ENCODE measurements at regions not wholly inside any gene's neighbourhood (a gene's known extent, or its start where the extent isn't known, plus 50 kb on each side); places are given as distances from the start of the nearest gene placed in this dataset.
"Not testable (repeated sequence)": the region's sequence is repeated elsewhere in the genome, so short reads cannot be mapped to it uniquely, and the experiment has no call there.

GRCh38 chr4:107363125-107363524 is 327.0 kb upstream of the DKK2 start:
- H3K4me1 ChIP-seq (ENCODE audit: control insufficient read depth in 2 of 2, insufficient read depth in 2 of 2, low read length in 2 of 2) = no peaks in the 10 kb centered on the region
- H3K27ac ChIP-seq (ENCODE audit: low read depth in 1 of 2, low read length in 1 of 2) = no peak overlapping the region
- no peaks in the 10 kb centered on the region for H3K27me3 ChIP-seq (ENCODE audit: control insufficient read depth in 2 of 2, insufficient read depth in 1 of 2, low read length in 1 of 2)
- H3K9me3 ChIP-seq (ENCODE audit: control insufficient read depth in 2 of 2, insufficient read depth in 1 of 2, low read length in 1 of 2) = no peaks in the 10 kb centered on the region
- WGBS = 98% methylated on average over 2 of the region's 2 CpGs
- H3K4me3 ChIP-seq (ENCODE audit: low read length in 2 of 2) = no peak overlapping the region
- no peak for DNase-seq (ENCODE audit: low read depth in 6 of 9, low spot score in 9 of 9)
- no peaks in the 10 kb centered on the region for H3K36me3 ChIP-seq (ENCODE audit: control insufficient read depth in 2 of 2, insufficient read depth in 2 of 2, low read length in 1 of 2)

- no peaks in the 10 kb centered on the region for H3K4me1 ChIP-seq (ENCODE audit: control insufficient read depth in 2 of 2, insufficient read depth in 2 of 2, low read length in 2 of 2)
- WGBS = 93% methylated on average over 1 of the region's 1 CpG
- DNase-seq (ENCODE audit: low read depth in 6 of 9, low spot score in 9 of 9) = no peak
- no peaks in the 10 kb centered on the region for H3K27me3 ChIP-seq (ENCODE audit: control insufficient read depth in 2 of 2, insufficient read depth in 1 of 2, low read length in 1 of 2)
- no peaks in the 10 kb centered on the region for H3K36me3 ChIP-seq (ENCODE audit: control insufficient read depth in 2 of 2, insufficient read depth in 2 of 2, low read length in 1 of 2)
- no peak overlapping the region for H3K4me3 ChIP-seq (ENCODE audit: low read length in 2 of 2)
- H3K9me3 ChIP-seq (ENCODE audit: control insufficient read depth in 2 of 2, insufficient read depth in 1 of 2, low read length in 1 of 2) = no peaks in the 10 kb centered on the region
- H3K27ac ChIP-seq (ENCODE audit: low read depth in 1 of 2, low read length in 1 of 2) = no peak overlapping the region
Measured at GRCh38 chr4:107359208-107359607, 323.1 kb upstream of the DKK2 start.

- H3K36me3 ChIP-seq (ENCODE audit: control insufficient read depth in 2 of 2, insufficient read depth in 2 of 2, low read length in 1 of 2); DNase-seq (ENCODE audit: low read depth in 6 of 9, low spot score in 9 of 9); H3K27ac ChIP-seq (ENCODE audit: low read depth in 1 of 2, low read length in 1 of 2); H3K27me3 ChIP-seq (ENCODE audit: control insufficient read depth in 2 of 2, insufficient read depth in 1 of 2, low read length in 1 of 2); H3K4me1 ChIP-seq (ENCODE audit: control insufficient read depth in 2 of 2, insufficient read depth in 2 of 2, low read length in 2 of 2); H3K4me3 ChIP-seq (ENCODE audit: low read length in 2 of 2); H3K9me3 ChIP-seq (ENCODE audit: control insufficient read depth in 2 of 2, insufficient read depth in 1 of 2, low read length in 1 of 2): not testable (repeated sequence)
- 83% methylated on average over 11 of the region's 11 CpGs for WGBS
Measured at GRCh38 chr4:107354304-107354703, 318.2 kb upstream of the DKK2 start.

DNA sequence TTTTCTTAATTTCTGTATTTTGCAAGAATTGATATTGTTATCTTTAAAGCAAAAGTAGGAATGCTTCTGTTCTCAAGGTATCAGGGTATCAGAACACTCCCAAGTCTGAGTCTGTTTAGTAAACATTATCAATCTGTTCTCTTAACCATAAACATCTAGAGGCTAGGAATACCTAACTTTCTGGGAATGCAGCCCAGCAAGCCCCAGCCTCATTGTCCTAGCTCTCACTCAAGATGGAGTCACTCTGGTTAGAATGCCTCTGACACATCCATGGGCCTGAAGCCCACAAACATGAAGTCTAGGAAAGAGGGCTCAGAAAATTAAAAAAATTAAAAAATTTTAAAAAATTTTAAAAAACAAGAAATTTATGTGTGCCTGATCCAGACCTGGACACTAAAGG is 315.1 kb upstream of the DKK2 start:
- Histone ChIP-seq H3K4me1 (ENCODE audit: control insufficient read depth in 2 of 2, insufficient read depth in 2 of 2, low read length in 2 of 2) (no peaks in the 10 kb centered on the region), H3K4me3 (ENCODE audit: low read length in 2 of 2) (no peak overlapping the region), H3K27me3 (ENCODE audit: control insufficient read depth in 2 of 2, insufficient read depth in 1 of 2, low read length in 1 of 2) (no peaks in the 10 kb centered on the region), H3K27ac (ENCODE audit: low read depth in 1 of 2, low read length in 1 of 2) (no peak overlapping the region), H3K36me3 (ENCODE audit: control insufficient read depth in 2 of 2, insufficient read depth in 2 of 2, low read length in 1 of 2) (no peaks in the 10 kb centered on the region), H3K9me3 (ENCODE audit: control insufficient read depth in 2 of 2, insufficient read depth in 1 of 2, low read length in 1 of 2) (no peaks in the 10 kb centered on the region)
- no peak for DNase-seq (ENCODE audit: low read depth in 6 of 9, low spot score in 9 of 9)

- no peaks in the 10 kb centered on the region for H3K4me1 ChIP-seq (ENCODE audit: control insufficient read depth in 2 of 2, insufficient read depth in 2 of 2, low read length in 2 of 2)
- H3K27ac ChIP-seq (ENCODE audit: low read depth in 1 of 2, low read length in 1 of 2) = no peak overlapping the region
- no peaks in the 10 kb centered on the region for H3K36me3 ChIP-seq (ENCODE audit: control insufficient read depth in 2 of 2, insufficient read depth in 2 of 2, low read length in 1 of 2)
- DNase-seq (ENCODE audit: low read depth in 6 of 9, low spot score in 9 of 9) = no peak
- H3K9me3 ChIP-seq (ENCODE audit: control insufficient read depth in 2 of 2, insufficient read depth in 1 of 2, low read length in 1 of 2) = no peaks in the 10 kb centered on the region
- H3K4me3 ChIP-seq (ENCODE audit: low read length in 2 of 2) = no peak overlapping the region
- no peaks in the 10 kb centered on the region for H3K27me3 ChIP-seq (ENCODE audit: control insufficient read depth in 2 of 2, insufficient read depth in 1 of 2, low read length in 1 of 2)
Measured at GRCh38 chr4:107349732-107350131, 313.6 kb upstream of the DKK2 start.

GRCh38 chr4:107349266-107349665 is 313.2 kb upstream of the DKK2 start:
- H3K4me1 ChIP-seq (ENCODE audit: control insufficient read depth in 2 of 2, insufficient read depth in 2 of 2, low read length in 2 of 2) = no peaks in the 10 kb centered on the region
- no peak overlapping the region for H3K27ac ChIP-seq (ENCODE audit: low read depth in 1 of 2, low read length in 1 of 2)
- no peaks in the 10 kb centered on the region for H3K36me3 ChIP-seq (ENCODE audit: control insufficient read depth in 2 of 2, insufficient read depth in 2 of 2, low read length in 1 of 2)
- WGBS = 70% methylated on average over 1 of the region's 1 CpG
- H3K27me3 ChIP-seq (ENCODE audit: control insufficient read depth in 2 of 2, insufficient read depth in 1 of 2, low read length in 1 of 2) = no peaks in the 10 kb centered on the region
- no peaks in the 10 kb centered on the region for H3K9me3 ChIP-seq (ENCODE audit: control insufficient read depth in 2 of 2, insufficient read depth in 1 of 2, low read length in 1 of 2)
- no peak overlapping the region for H3K4me3 ChIP-seq (ENCODE audit: low read length in 2 of 2)
- DNase-seq (ENCODE audit: low read depth in 6 of 9, low spot score in 9 of 9) = no peak

GRCh38 chr4:107348188-107349050 is 312.3 kb upstream of the DKK2 start:
- Histone ChIP-seq H3K27ac (ENCODE audit: low read depth in 1 of 2, low read length in 1 of 2) (no peak overlapping the region), H3K36me3 (ENCODE audit: control insufficient read depth in 2 of 2, insufficient read depth in 2 of 2, low read length in 1 of 2) (no peaks in the 10 kb centered on the region), H3K27me3 (ENCODE audit: control insufficient read depth in 2 of 2, insufficient read depth in 1 of 2, low read length in 1 of 2) (no peaks in the 10 kb centered on the region), H3K9me3 (ENCODE audit: control insufficient read depth in 2 of 2, insufficient read depth in 1 of 2, low read length in 1 of 2) (no peaks in the 10 kb centered on the region), H3K4me3 (ENCODE audit: low read length in 2 of 2) (no peak overlapping the region), H3K4me1 (ENCODE audit: control insufficient read depth in 2 of 2, insufficient read depth in 2 of 2, low read length in 2 of 2) (no peaks in the 10 kb centered on the region)
- WGBS = 85% methylated on average over 6 of the region's 6 CpGs
- DNase-seq (ENCODE audit: low read depth in 6 of 9, low spot score in 9 of 9) = no peak

GRCh38 chr4:107333518-107333917 is 297.4 kb upstream of the DKK2 start:
- Histone ChIP-seq H3K36me3 (ENCODE audit: control insufficient read depth in 2 of 2, insufficient read depth in 2 of 2, low read length in 1 of 2) (no peaks in the 10 kb centered on the region), H3K27me3 (ENCODE audit: control insufficient read depth in 2 of 2, insufficient read depth in 1 of 2, low read length in 1 of 2) (no peaks in the 10 kb centered on the region), H3K9me3 (ENCODE audit: control insufficient read depth in 2 of 2, insufficient read depth in 1 of 2, low read length in 1 of 2) (peaks cover 0 to 4% of the 10 kb centered on the region in 2 donors), H3K4me1 (ENCODE audit: control insufficient read depth in 2 of 2, insufficient read depth in 2 of 2, low read length in 2 of 2) (no peaks in the 10 kb centered on the region), H3K4me3 (ENCODE audit: low read length in 2 of 2) (no peak overlapping the region), H3K27ac (ENCODE audit: low read depth in 1 of 2, low read length in 1 of 2) (no peak overlapping the region)
- no peak for DNase-seq (ENCODE audit: low read depth in 6 of 9, low spot score in 9 of 9)
- WGBS = 100% methylated on average over 1 of the region's 1 CpG

DNA sequence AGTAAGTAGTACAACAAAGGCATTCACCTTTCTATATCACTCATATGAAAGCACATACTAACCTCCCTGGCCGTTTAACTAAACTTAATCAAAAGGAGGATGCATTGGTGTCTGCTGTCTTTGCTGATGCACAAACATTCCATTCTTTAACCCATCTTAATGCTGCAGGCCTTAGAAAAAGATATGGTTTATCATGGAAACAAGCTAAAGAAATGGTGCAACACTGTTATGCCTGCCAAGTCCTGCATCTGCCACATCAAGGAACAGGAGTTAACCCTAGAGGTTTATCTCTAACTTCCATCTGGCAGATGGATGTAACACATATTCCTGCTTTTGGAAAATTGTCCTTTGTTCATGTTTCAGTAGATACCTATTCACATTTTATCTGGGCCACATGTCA is 296.5 kb upstream of the DKK2 start:
- not testable (repeated sequence) for H3K27me3 ChIP-seq (ENCODE audit: control insufficient read depth in 2 of 2, insufficient read depth in 1 of 2, low read length in 1 of 2); DNase-seq (ENCODE audit: low read depth in 6 of 9, low spot score in 9 of 9); H3K36me3 ChIP-seq (ENCODE audit: control insufficient read depth in 2 of 2, insufficient read depth in 2 of 2, low read length in 1 of 2); H3K9me3 ChIP-seq (ENCODE audit: control insufficient read depth in 2 of 2, insufficient read depth in 1 of 2, low read length in 1 of 2); H3K4me1 ChIP-seq (ENCODE audit: control insufficient read depth in 2 of 2, insufficient read depth in 2 of 2, low read length in 2 of 2); H3K4me3 ChIP-seq (ENCODE audit: low read length in 2 of 2); H3K27ac ChIP-seq (ENCODE audit: low read depth in 1 of 2, low read length in 1 of 2)
- 86% methylated on average over 1 of the region's 1 CpG for WGBS
